ENCODE measurements at regions not wholly inside any gene's neighbourhood (a gene's known extent, or its start where the extent isn't known, plus 50 kb on each side); places are given as distances from the start of the nearest gene placed in this dataset.
A peak's percentile ranks its signal among the peaks of the same experiment; 100 is the strongest.

- DNase-seq (ENCODE audit: low spot score, unreplicated experiment) = no peak
- H3K27ac Mint-ChIP-seq = no peak overlapping the region
- no peaks in the 10 kb centered on the region for H3K36me3 Mint-ChIP-seq (ENCODE audit: insufficient read depth)
Measured at GRCh38 chr9:85244856-85245255, 496.9 kb downstream of the AGTPBP1 start.

DNA sequence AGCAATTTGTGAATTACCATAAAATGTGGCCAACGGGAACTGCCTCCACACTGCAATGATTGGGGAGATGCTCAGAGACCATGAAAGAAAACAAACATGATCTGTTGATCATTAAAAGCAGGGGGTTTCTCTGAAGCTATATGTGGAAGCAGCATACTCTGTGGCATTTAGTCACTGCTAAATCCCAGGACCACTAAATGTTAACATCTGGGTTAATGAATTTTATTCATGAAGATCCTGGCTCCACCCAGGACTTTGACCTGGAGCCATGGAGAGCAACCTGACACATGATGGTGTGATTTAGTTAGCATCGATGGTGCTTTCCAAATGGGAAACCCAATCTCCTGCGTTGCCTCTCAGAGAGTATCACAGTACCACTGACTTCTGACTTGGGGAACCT, 497.8 kb downstream of the AGTPBP1 start:
- no peaks in the 10 kb centered on the region for H3K36me3 Mint-ChIP-seq (ENCODE audit: insufficient read depth)
- H3K4me3 Mint-ChIP-seq (ENCODE audit: low read depth) = no peak overlapping the region
- DNase-seq (ENCODE audit: low spot score, unreplicated experiment) = no peak
- H3K4me1 Mint-ChIP-seq (ENCODE audit: low read depth) = peaks cover 20% of the 10 kb centered on the region
- H3K27ac Mint-ChIP-seq = no peak overlapping the region
- H3K9me3 Mint-ChIP-seq (ENCODE audit: low read depth) = peaks cover 9% of the 10 kb centered on the region
- TF ChIP-seq CTCF (IDR thresholded peaks at IDR 0.05; ENCODE audit: unreplicated experiment) = no peak
- no peaks in the 10 kb centered on the region for H3K27me3 Mint-ChIP-seq

More at GRCh38 chr9:85244856-85245255, 496.9 kb downstream of the AGTPBP1 start:
- Mint-ChIP-seq H3K4me3 (ENCODE audit: low read depth) (no peak overlapping the region), H3K9me3 (ENCODE audit: low read depth) (peaks cover 3% of the 10 kb centered on the region), H3K27me3 (no peaks in the 10 kb centered on the region), H3K4me1 (ENCODE audit: low read depth) (peaks cover 20% of the 10 kb centered on the region)
- no peak for TF ChIP-seq CTCF (IDR thresholded peaks at IDR 0.05; ENCODE audit: unreplicated experiment)

- Mint-ChIP-seq H3K4me1 (ENCODE audit: low read depth) (peaks cover 2% of the 10 kb centered on the region), H3K4me3 (ENCODE audit: low read depth) (no peak overlapping the region), H3K27ac (no peak overlapping the region), H3K27me3 (no peaks in the 10 kb centered on the region), H3K36me3 (ENCODE audit: insufficient read depth) (no peaks in the 10 kb centered on the region), H3K9me3 (ENCODE audit: low read depth) (peaks cover 9% of the 10 kb centered on the region)
- no peak for TF ChIP-seq CTCF (IDR thresholded peaks at IDR 0.05; ENCODE audit: unreplicated experiment)
- DNase-seq (ENCODE audit: low spot score, unreplicated experiment) = no peak
Measured at GRCh38 chr9:85237478-85237877, 504.3 kb downstream of the AGTPBP1 start.

DNA sequence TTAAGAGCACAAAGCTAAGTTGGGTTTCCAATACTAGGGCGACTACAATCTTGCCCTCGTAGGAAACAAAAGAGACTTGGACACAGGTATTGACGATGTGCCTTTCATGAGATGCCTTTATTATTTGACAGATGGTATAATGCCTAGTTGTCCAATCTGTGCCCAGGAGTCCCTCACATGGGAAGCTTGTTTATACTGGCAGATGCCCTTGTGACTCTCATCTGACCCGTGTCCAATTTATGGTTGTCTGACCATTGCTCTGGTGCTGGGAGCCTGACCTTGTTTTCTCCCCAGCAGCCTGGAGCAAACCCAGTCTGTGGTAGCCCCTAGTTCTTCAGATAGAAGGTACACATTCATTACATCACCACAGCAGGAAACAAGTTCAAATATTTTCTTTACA, 511.7 kb downstream of the AGTPBP1 start:
- Mint-ChIP-seq H3K27ac (no peak overlapping the region), H3K27me3 (no peaks in the 10 kb centered on the region)

DNA sequence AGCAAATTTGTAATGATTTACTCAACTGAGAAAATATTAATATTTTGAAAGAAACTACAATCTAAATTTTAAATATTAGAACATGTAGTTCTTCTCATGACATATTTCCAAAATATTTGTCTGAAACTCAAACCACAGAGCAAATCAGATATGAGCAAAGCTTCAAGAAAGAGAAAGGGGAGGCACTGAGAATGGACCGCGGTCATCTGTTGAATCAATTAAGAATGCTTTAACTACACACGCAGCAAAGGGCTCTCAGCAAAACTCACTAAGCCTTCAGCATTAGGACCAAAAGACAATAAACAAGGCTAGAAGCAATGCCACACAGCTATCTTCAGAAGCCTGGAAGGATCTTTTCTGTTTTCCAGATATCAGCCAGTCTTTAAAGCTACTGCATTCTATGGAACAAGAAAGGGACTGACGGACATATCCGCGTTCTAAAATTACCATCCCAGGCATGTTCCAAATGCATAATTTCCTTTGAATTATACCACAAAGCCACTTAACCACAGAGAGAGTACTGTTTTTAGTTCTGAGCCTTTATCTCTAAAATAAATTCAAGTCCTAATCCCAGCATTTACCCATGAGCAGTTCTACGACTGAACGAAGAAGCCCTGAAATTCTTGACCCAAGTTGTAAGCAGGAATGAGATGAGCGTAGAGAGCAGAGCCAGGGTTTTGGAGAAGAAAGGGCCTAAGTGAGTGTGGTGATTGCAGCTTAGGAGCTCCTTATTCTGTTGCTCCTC, 513.5 kb downstream of the AGTPBP1 start:
- no peak for DNase-seq (ENCODE audit: low spot score, unreplicated experiment)
- H3K9me3 Mint-ChIP-seq (ENCODE audit: low read depth) = no peaks in the 10 kb centered on the region
- no peaks in the 10 kb centered on the region for H3K36me3 Mint-ChIP-seq (ENCODE audit: insufficient read depth)
- no peak for TF ChIP-seq CTCF (IDR thresholded peaks at IDR 0.05; ENCODE audit: unreplicated experiment)
- no peaks in the 10 kb centered on the region for H3K27me3 Mint-ChIP-seq
- H3K4me1 Mint-ChIP-seq (ENCODE audit: low read depth) = peaks cover 13% of the 10 kb centered on the region
- H3K27ac Mint-ChIP-seq = peak overlapping the region; percentile 5
- H3K4me3 Mint-ChIP-seq (ENCODE audit: low read depth) = no peak overlapping the region

More for the DNA sequence above, 511.7 kb downstream of the AGTPBP1 start:
- Mint-ChIP-seq H3K4me1 (ENCODE audit: low read depth) (peaks cover 7% of the 10 kb centered on the region), H3K4me3 (ENCODE audit: low read depth) (no peak overlapping the region), H3K9me3 (ENCODE audit: low read depth) (no peaks in the 10 kb centered on the region), H3K36me3 (ENCODE audit: insufficient read depth) (no peaks in the 10 kb centered on the region)
- DNase-seq (ENCODE audit: low spot score, unreplicated experiment) = no peak
- no peak for TF ChIP-seq CTCF (IDR thresholded peaks at IDR 0.05; ENCODE audit: unreplicated experiment)
